ENCODE measurements at regions not wholly inside any gene's neighbourhood (a gene's known extent, or its start where the extent isn't known, plus 50 kb on each side); places are given as distances from the start of the nearest gene placed in this dataset.

- BruUV-seq (replicated peaks), result no TSS peak
- H3K9me3 ChIP-seq (replicated peaks; ENCODE audit: control insufficient read depth, insufficient read depth, low read depth, low read length), result no peaks in the 10 kb centered on the region
- H3K36me3 ChIP-seq (ENCODE audit: control insufficient read depth, insufficient read depth, low read length), result no peaks in the 10 kb centered on the region
- no peaks in the 10 kb centered on the region for H3K27me3 ChIP-seq (ENCODE audit: control insufficient read depth in 2 of 2, insufficient read depth in 2 of 2, low read length in 2 of 2)
- H4K20me1 ChIP-seq (replicated peaks; ENCODE audit: control insufficient read depth, insufficient read depth, low read length), result no peaks in the 10 kb centered on the region
- intact Hi-C loops (cut with micrococcal nuclease), result no loop called here
- DNase-seq (ENCODE audit: extremely low read depth in 1 of 4, low spot score in 3 of 4), result no peak
- POLR2A ChIA-PET, result no interaction called here
- no peak for TF ChIP-seq TSC22D4 (tag; IDR thresholded peaks at IDR 0.05)
- no peak for TF ChIP-seq SP2 (IDR thresholded peaks at IDR 0.05; ENCODE audit: extremely low read depth, low read depth, low read length, poor library complexity, severe bottlenecking)
- TF ChIP-seq POU5F1 (IDR thresholded peaks at IDR 0.05; ENCODE audit: borderline replicate concordance, low read depth, low read length, partially characterized antibody), result no peak
- no peak for TF ChIP-seq NEUROD1 (IDR thresholded peaks at IDR 0.05; ENCODE audit: borderline replicate concordance, low read depth, low read length, partially characterized antibody)
- no peak for TF ChIP-seq BRCA1 (IDR thresholded peaks at IDR 0.05)
- no peak for TF ChIP-seq BRCA1 (CRISPR knock-in tag; IDR thresholded peaks at IDR 0.05)
- no peak for TF ChIP-seq NONO (IDR thresholded peaks at IDR 0.05; ENCODE audit: low read depth in 2 of 2, low read length in 1 of 2)
- in situ Hi-C loops (cut with MboI), result no loop called here
- 2% methylated on average over 4 of the region's 4 CpGs for WGBS (ENCODE audit: insufficient coverage, low coverage, missing lambda C conversion rate)
- no peak overlapping the region for H3K27ac ChIP-seq (ENCODE audit: extremely low read depth, low read depth, low read length)
- H2AFZ ChIP-seq (ENCODE audit: low read depth, low read length), result no peak overlapping the region
- no peaks in the 10 kb centered on the region for H3K4me1 ChIP-seq (replicated peaks in 1 of 2; ENCODE audit: control insufficient read depth in 2 of 2, insufficient read depth in 2 of 2, low read length in 2 of 2)
- H3K4me2 ChIP-seq (ENCODE audit: insufficient read depth, low read length), result no peak overlapping the region
- no peak for ATAC-seq
- no peak overlapping the region for H3K4me3 ChIP-seq
- H3K79me2 ChIP-seq (ENCODE audit: control insufficient read depth, insufficient read depth, low read length), result no peaks in the 10 kb centered on the region
- CTCF ChIA-PET (ENCODE audit: low intra/inter-chr PET ratio), result no interaction called here
- no peaks in the 10 kb centered on the region for H3K9me1 ChIP-seq (ENCODE audit: control insufficient read depth, insufficient read depth, low read length)
- H3K9ac ChIP-seq (ENCODE audit: insufficient read depth in 1 of 2, low read depth in 2 of 2, low read length in 2 of 2), result no peak overlapping the region
- no peak for FAIRE-seq
Measured at GRCh38 chr1:215484171-215484939, 82.7 kb upstream of the KCTD3 start.
